Heart right ventricle (tissue), 16 donors: ENCODE measurements at regions not wholly inside any gene's neighbourhood (a gene's known extent, or its start where the extent isn't known, plus 50 kb on each side); places are given as distances from the start of the nearest gene placed in this dataset.
"Not testable (repeated sequence)": the region's sequence is repeated elsewhere in the genome, so short reads cannot be mapped to it uniquely, and the experiment has no call there.

ENCODE experiments used
- ATAC-seq, 8 donors: fragments of 200-7000 bp; cut with Tn5 transposase; one replicate each; pipeline ENCODE4 v1.9.1; 2020; ENCODE audit warnings: mild to moderate bottlenecking in 8 of 8, moderate library complexity in 8 of 8, moderate number of reproducible peaks in 1 of 8
- DNase-seq, 2 donors: peaks; one replicate each; pipeline ENCODE4 v3.0.0-alpha.2; 2020
- H3K27ac ChIP-seq, 10 donors: fragments of 200-600 bp; sonication (generic) in 2 of 10; one replicate each; pipeline versions ENCODE4 v1.5.0 to v1.8.0; 2020 to 2022; ENCODE audit warnings: mild to moderate bottlenecking in 3 of 10
- H3K27me3 ChIP-seq, 7 donors: fragments of 200-600 bp; one replicate each; pipeline ENCODE4 v1.8.0; 2021 to 2022; ENCODE audit warnings: mild to moderate bottlenecking in 2 of 7
- H3K36me3 ChIP-seq, 9 donors: fragments of 200-600 bp; sonication (generic) in 1 of 9; one replicate each; pipeline versions ENCODE4 v1.5.0 to v1.8.0; 2020 to 2022; ENCODE audit warnings: mild to moderate bottlenecking in 2 of 9
- H3K4me1 ChIP-seq, 9 donors: fragments of 200-600 bp; sonication (generic) in 1 of 9; one replicate each; pipeline versions ENCODE4 v1.5.0 to v1.8.0; 2020 to 2022; ENCODE audit warnings: mild to moderate bottlenecking in 4 of 9
- H3K4me3 ChIP-seq, 10 donors: fragments of 200-600 bp; sonication (generic) in 2 of 10; one replicate each; pipeline versions ENCODE4 v1.5.0 to v1.8.0; 2020 to 2022; ENCODE audit warnings: mild to moderate bottlenecking in 7 of 10, moderate library complexity in 2 of 10
- H3K9me3 ChIP-seq, 11 donors: fragments of 200-600 bp in 10 of 11; sonication (generic) in 2 of 11; one replicate each; pipeline versions ENCODE4 v1.5.0 to v1.8.0; 2013 to 2022; ENCODE audit warnings: mild to moderate bottlenecking in 2 of 11, control low read depth in 1 of 11, moderate library complexity in 1 of 11
- CTCF ChIP-seq, 9 donors: fragments of 200-600 bp; sonication (generic) in 2 of 9; IDR thresholded peaks; one replicate each; pipeline versions ENCODE4 v1.5.0 to v1.8.0; 2021 to 2022; ENCODE audit warnings: antibody characterized with exemption in 9 of 9, mild to moderate bottlenecking in 5 of 9, moderate library complexity in 1 of 9
- WGBS, 2 donors: extraction: QIAGEN DNeasy Blood & Tissue Kit; methylation state at CpG; one replicate each; pipeline ENCODE4 v1.1.7; 2013; ENCODE audit warnings: inconsistent platforms in 1 of 2; 5-methylcytosine and 5-hydroxymethylcytosine counted together
- intact Hi-C, 10 donors: fragments of 100-400 bp; cut with DNase I; formaldehyde crosslinking; loops; one replicate each; pipeline versions ENCODE4 v1.11.1 to v1.14.2; 2022
- donor health status: Arrhythmogenic right ventricular cardiomyopathy.
- donor health status: ischemic (EF 13 %, LVEDD 7.1; RV severe dilation, severe dysfunction).
- donor health status: healthy with polysubstance abuse.
- donor health status: DM: no; HTN: yes; CAD: no.
- donor health status: DM: no; HTN: no; CAD: no.
- donor health status: ischemic (EF 25% LVEDD 6.9; RV normal size, moderate dysfunction).
- donor health status: ischemic (EF 25% LVEDD 5.7; RV mildly dilated, moderate dysfunction).
- donor health status: healthy.
- donor health status: DM: yes; HTN: yes; CAD: no.
- donor health status: Ischemic cardiomyopathy.
- donor health status: ischemic (EF 35%, LVEDD 5.7; RV mildly dilated, moderate dysfunction).
- donor health status: nonischemic (EF 11% LVEDD 7.7; RV severe dilation, severe dysfunction).
- donor health status: DM: yes; HTN: yes; CAD: no.
- donor health status: PGD.
- donor health status: ischemic (EF 29% LVEDD 5.4; RV normal size, mild dysfunction).
- donor health status: nonischemic (EF 23%, LVEDD 6.1; RV moderate dilation, normal function).

DNA sequence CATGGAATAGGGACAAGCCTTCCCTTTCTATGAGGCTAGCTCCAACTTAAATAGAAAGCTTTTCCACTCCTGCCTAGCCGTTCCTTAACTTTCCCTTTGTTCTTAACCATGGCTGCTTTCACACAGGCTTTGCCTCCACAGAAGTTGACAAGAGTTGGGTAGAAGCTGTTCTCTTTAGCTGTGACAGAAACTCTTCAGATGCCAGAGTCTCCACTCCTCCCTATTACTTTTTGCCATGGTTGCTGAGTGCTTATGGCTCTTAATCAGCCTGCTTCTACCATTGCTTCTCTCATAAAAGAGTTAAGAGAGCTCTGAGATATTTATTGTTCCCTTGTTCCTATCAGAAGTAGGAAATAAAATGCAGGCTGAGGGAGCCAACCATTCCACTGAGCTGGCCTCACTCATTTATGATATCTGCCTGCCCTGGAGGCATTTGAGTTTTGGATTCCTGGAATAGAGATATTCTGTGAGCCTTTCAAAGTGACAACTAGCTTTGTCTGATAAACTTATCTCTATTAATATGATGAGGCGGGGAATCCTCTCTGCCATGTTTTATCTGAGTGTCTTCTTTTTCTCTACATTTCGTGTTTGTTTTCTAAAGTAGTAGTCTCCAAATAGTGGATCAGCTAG, 162.6 kb downstream of the DMAC1 start:
- 39 to 51% methylated on average over 3 of the region's 3 CpGs for WGBS, 2 donors
- DNase-seq (no peak), ATAC-seq (no peak)
- H3K27me3 ChIP-seq: no peaks in the 10 kb centered on the region
- peaks cover 0 to 3% (median 0%) of the 10 kb centered on the region in 11 donors for H3K9me3 ChIP-seq
- H3K4me3 ChIP-seq: no peak overlapping the region
- no peaks in the 10 kb centered on the region for H3K4me1 ChIP-seq
- TF ChIP-seq CTCF (IDR thresholded peaks at IDR 0.05): no peak
- H3K27ac ChIP-seq: no peak overlapping the region
- H3K36me3 ChIP-seq: no peaks in the 10 kb centered on the region
- intact Hi-C loops: no loop called here

- H3K9me3 ChIP-seq: peaks cover 0 to 8% (median 0%) of the 10 kb centered on the region in 11 donors
- intact Hi-C loops: no loop called here
- no peaks in the 10 kb centered on the region for H3K4me1 ChIP-seq
- WGBS, 2 donors: 82 to 85% methylated on average over 2 of the region's 2 CpGs
- H3K27ac ChIP-seq: no peak overlapping the region
- no peaks in the 10 kb centered on the region for H3K36me3 ChIP-seq
- no peak for ATAC-seq
- TF ChIP-seq CTCF (IDR thresholded peaks at IDR 0.05): no peak
- H3K4me3 ChIP-seq: no peak overlapping the region
- no peaks in the 10 kb centered on the region for H3K27me3 ChIP-seq
- DNase-seq: no peak
Observed at GRCh38 chr9:7636309-7636708, 163.3 kb downstream of the DMAC1 start.

- ATAC-seq, intact Hi-C loops, H3K27ac ChIP-seq, H3K36me3 ChIP-seq, DNase-seq, H3K27me3 ChIP-seq, H3K4me1 ChIP-seq, H3K4me3 ChIP-seq: not testable (repeated sequence)
- 36 to 38% methylated on average over 7 of the region's 7 CpGs for WGBS, 2 donors
- H3K9me3 ChIP-seq: peaks cover 0 to 16% (median 1%) of the 10 kb centered on the region in 11 donors
Observed at GRCh38 chr9:7626571-7627029, 173.0 kb downstream of the DMAC1 start.

GRCh38 chr9:7622481-7622880, 177.1 kb downstream of the DMAC1 start:
- 36 to 78% methylated on average over 2 of the region's 2 CpGs for WGBS, 2 donors
- peaks cover 0 to 4% (median 0%) of the 10 kb centered on the region in 11 donors for H3K9me3 ChIP-seq
- DNase-seq (no peak), ATAC-seq (no peak)
- H3K27me3 ChIP-seq: peaks cover 0 to 3% (median 0%) of the 10 kb centered on the region in 7 donors
- intact Hi-C loops: no loop called here
- H3K36me3 ChIP-seq: no peaks in the 10 kb centered on the region
- no peak overlapping the region for H3K4me3 ChIP-seq
- no peaks in the 10 kb centered on the region for H3K4me1 ChIP-seq
- no peak for TF ChIP-seq CTCF (IDR thresholded peaks at IDR 0.05)
- no peak overlapping the region for H3K27ac ChIP-seq

- peaks cover 0 to 7% (median 0%) of the 10 kb centered on the region in 11 donors for H3K9me3 ChIP-seq
- WGBS, 2 donors: 97 to 100% methylated on average over 1 of the region's 1 CpG
- TF ChIP-seq CTCF (IDR thresholded peaks at IDR 0.05): no peak
- no peak overlapping the region for H3K27ac ChIP-seq
- H3K4me1 ChIP-seq: no peaks in the 10 kb centered on the region
- intact Hi-C loops: no loop called here
- ATAC-seq (no peak), DNase-seq (no peak)
- no peak overlapping the region for H3K4me3 ChIP-seq
- no peaks in the 10 kb centered on the region for H3K36me3 ChIP-seq
- H3K27me3 ChIP-seq: no peaks in the 10 kb centered on the region
Observed at GRCh38 chr9:7615344-7615743, 184.2 kb downstream of the DMAC1 start.
